ENCODE measurements at regions not wholly inside any gene's neighbourhood (a gene's known extent, or its start where the extent isn't known, plus 50 kb on each side); places are given as distances from the start of the nearest gene placed in this dataset.

DNA sequence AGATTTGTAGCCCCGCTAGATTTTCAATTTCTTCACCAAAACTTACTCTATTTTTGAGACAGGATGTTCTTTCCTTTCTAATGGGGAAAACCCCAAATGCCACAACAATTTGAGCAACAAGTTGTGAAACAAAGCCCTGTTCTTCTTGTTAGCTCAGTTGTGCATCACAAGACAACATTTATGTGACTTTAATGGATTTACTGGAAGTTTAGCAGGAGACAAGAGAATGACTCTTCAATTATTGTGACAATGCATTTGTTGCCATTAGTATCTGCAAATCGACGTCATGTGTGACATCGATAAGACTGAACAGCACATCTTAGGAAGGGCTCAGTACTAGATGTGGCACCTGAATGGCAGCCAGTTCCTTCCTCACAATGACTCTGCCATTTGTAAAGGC, 1028.9 kb upstream of the TMEM132C start:
- TF ChIP-seq EZH2 (IDR thresholded peaks at IDR 0.05; ENCODE audit: borderline replicate concordance, low read depth, low read length, severe bottlenecking): no peak
- TF ChIP-seq, protein P1, sequence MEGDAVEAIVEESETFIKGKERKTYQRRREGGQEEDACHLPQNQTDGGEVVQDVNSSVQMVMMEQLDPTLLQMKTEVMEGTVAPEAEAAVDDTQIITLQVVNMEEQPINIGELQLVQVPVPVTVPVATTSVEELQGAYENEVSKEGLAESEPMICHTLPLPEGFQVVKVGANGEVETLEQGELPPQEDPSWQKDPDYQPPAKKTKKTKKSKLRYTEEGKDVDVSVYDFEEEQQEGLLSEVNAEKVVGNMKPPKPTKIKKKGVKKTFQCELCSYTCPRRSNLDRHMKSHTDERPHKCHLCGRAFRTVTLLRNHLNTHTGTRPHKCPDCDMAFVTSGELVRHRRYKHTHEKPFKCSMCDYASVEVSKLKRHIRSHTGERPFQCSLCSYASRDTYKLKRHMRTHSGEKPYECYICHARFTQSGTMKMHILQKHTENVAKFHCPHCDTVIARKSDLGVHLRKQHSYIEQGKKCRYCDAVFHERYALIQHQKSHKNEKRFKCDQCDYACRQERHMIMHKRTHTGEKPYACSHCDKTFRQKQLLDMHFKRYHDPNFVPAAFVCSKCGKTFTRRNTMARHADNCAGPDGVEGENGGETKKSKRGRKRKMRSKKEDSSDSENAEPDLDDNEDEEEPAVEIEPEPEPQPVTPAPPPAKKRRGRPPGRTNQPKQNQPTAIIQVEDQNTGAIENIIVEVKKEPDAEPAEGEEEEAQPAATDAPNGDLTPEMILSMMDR (IDR thresholded peaks at IDR 0.05; ENCODE audit: extremely low read depth in 1 of 2, insufficient read depth in 1 of 2, low read depth in 1 of 2, low read length in 2 of 2): no peak
- TF ChIP-seq POLR2A (IDR thresholded peaks at IDR 0.05; ENCODE audit: low read depth, low read length): no peak
- no peak for TF ChIP-seq POLR2AphosphoS5 (IDR thresholded peaks at IDR 0.05; ENCODE audit: insufficient read depth, low read depth, low read length)
- TF ChIP-seq, protein P2, sequence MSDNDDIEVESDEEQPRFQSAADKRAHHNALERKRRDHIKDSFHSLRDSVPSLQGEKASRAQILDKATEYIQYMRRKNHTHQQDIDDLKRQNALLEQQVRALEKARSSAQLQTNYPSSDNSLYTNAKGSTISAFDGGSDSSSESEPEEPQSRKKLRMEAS (IDR thresholded peaks at IDR 0.05; ENCODE audit: insufficient read depth, insufficient read length): no peak
- TF ChIP-seq MYC (IDR thresholded peaks at IDR 0.05; ENCODE audit: low read depth, low read length): no peak
- no peak for TF ChIP-seq FOS (IDR thresholded peaks at IDR 0.05; ENCODE audit: borderline replicate concordance, insufficient read depth, low read length)
- TF ChIP-seq JUN (IDR thresholded peaks at IDR 0.05; ENCODE audit: borderline replicate concordance, insufficient read depth, insufficient read length, low read depth): no peak

All from endothelial cell of umbilical vein (primary cell).